OCI-LY1 (cell line): ENCODE measurements at regions not wholly inside any gene's neighbourhood (a gene's known extent, or its start where the extent isn't known, plus 50 kb on each side); places are given as distances from the start of the nearest gene placed in this dataset.

Experiments
- H2AFZ ChIP-seq: fragments of 200-600 bp; sonication (generic), shearing (Covaris generic); 2 replicates; pipeline ENCODE4 v1.6.0; 2014; ENCODE audit warnings: antibody characterized with exemption, mild to moderate bottlenecking, low read length
- H3F3A ChIP-seq: fragments of 200-600 bp; sonication (generic), shearing (Covaris generic); 2 replicates; pipeline ENCODE4 v1.6.0; 2014; ENCODE audit warnings: mild to moderate bottlenecking, antibody characterized with exemption, low read length, moderate library complexity; ENCODE audit not compliant: insufficient read depth
- H3K27ac ChIP-seq: fragments of 200-600 bp; sonication (generic); 2 replicates; pipeline ENCODE4 v1.5.1; 2014; ENCODE audit warnings: low read length, mixed run types, mild to moderate bottlenecking, low read depth; ENCODE audit not compliant: poor library complexity, severe bottlenecking
- H3K27me3 ChIP-seq: fragments of 200-600 bp; sonication (generic); 2 replicates; pipeline ENCODE4 v1.6.0; 2014; ENCODE audit warnings: antibody characterized with exemption, mild to moderate bottlenecking, low read length, moderate library complexity; ENCODE audit not compliant: insufficient read depth
- H3K36me3 ChIP-seq: fragments of 200-600 bp; sonication (generic); 2 replicates; pipeline ENCODE4 v1.6.1; 2014; ENCODE audit warnings: mild to moderate bottlenecking, antibody characterized with exemption, low read length, moderate library complexity, mixed read lengths; ENCODE audit not compliant: insufficient read depth
- H3K4me1 ChIP-seq: fragments of 200-600 bp; sonication (generic); 2 replicates; pipeline ENCODE4 v1.5.1; 2014; ENCODE audit warnings: mild to moderate bottlenecking, low read length, moderate library complexity; ENCODE audit not compliant: insufficient read depth, severe bottlenecking
- H3K4me2 ChIP-seq: fragments of 200-600 bp; sonication (generic), shearing (Covaris generic); 2 replicates; pipeline ENCODE4 v1.6.1; 2014; ENCODE audit warnings: low read length
- H3K4me3 ChIP-seq: fragments of 200-600 bp; sonication (generic); 2 replicates; pipeline ENCODE4 v1.5.1; 2014; ENCODE audit warnings: low read length, low read depth, mild to moderate bottlenecking, mixed read lengths; ENCODE audit not compliant: poor library complexity, severe bottlenecking
- H3K79me2 ChIP-seq: fragments of 200-600 bp; shearing (Covaris generic); 2 replicates; pipeline ENCODE4 v1.6.1; 2016; ENCODE audit warnings: mixed run types, low read length, mixed read lengths; ENCODE audit not compliant: insufficient read depth
- H3K9ac ChIP-seq: fragments of 200-600 bp; sonication (generic), shearing (Covaris generic); 2 replicates; pipeline ENCODE4 v1.6.1; 2014; ENCODE audit warnings: mild to moderate bottlenecking, low read length, mixed read lengths
- H3K9me2 ChIP-seq: fragments of 200-600 bp; sonication (generic), shearing (Covaris generic); 2 replicates; pipeline ENCODE4 v1.6.1; 2014; ENCODE audit warnings: low read depth, mild to moderate bottlenecking, low read length, mixed read lengths
- H3K9me3 ChIP-seq: fragments of 200-600 bp; shearing (Covaris generic); 2 replicates; pipeline ENCODE4 v1.6.1; 2014; ENCODE audit warnings: low read length, mixed read lengths
- H4K20me1 ChIP-seq: fragments of 200-600 bp; sonication (generic), shearing (Covaris generic); 2 replicates; pipeline ENCODE4 v1.6.0; 2016; ENCODE audit warnings: mild to moderate bottlenecking, low read length; ENCODE audit not compliant: insufficient read depth
- CTCF ChIP-seq: fragments of 200-600 bp; sonication (generic), shearing (Covaris generic); IDR thresholded peaks from 2 replicates; pipeline ENCODE4 v1.5.1; 2017; ENCODE audit warnings: mild to moderate bottlenecking, antibody characterized with exemption, low read length, moderate library complexity, mixed read lengths
- EZH2 ChIP-seq: fragments of 200-600 bp; sonication (generic), shearing (Covaris generic); IDR thresholded peaks from 2 replicates; pipeline ENCODE4 v1.8.0; 2017; ENCODE audit warnings: borderline replicate concordance, mixed run types, mild to moderate bottlenecking, antibody characterized with exemption, low read length, moderate library complexity, mixed read lengths

DNA sequence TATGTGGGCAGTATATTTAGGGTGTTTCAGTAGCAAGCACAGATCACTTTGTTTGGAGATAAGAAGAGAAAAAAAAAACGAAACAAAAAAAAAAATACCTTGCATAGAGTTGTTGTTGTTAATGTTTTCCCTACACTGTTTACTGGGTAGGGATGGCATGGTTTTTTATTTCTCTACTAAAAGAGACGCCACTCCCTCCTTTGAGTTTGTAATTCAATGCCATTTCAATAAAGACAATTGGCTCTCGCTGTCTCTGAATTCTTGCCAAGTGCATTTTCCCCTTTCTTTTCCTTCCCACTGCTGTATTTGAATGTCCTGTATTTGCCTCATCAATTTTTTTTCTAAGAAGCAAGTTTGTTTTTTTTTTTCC lies 213.9 kb upstream of the UBASH3B start:
- Histone ChIP-seq H4K20me1 (no peaks in the 10 kb centered on the region), H3K4me1 (no peaks in the 10 kb centered on the region), H3K79me2 (no peaks in the 10 kb centered on the region), H3K9me3 (no peaks in the 10 kb centered on the region), H3K27me3 (no peaks in the 10 kb centered on the region), H3K4me2 (no peak overlapping the region), H3K9me2 (no peaks in the 10 kb centered on the region), H3K4me3 (no peak overlapping the region), H3K9ac (no peak overlapping the region), H3K27ac (no peak overlapping the region), H3K36me3 (no peaks in the 10 kb centered on the region), H2AFZ (no peak overlapping the region), H3F3A (no peaks in the 10 kb centered on the region)
- no peak for TF ChIP-seq CTCF
- TF ChIP-seq EZH2 = no peak

GRCh38 chr11:122440811-122441665 lies 214.5 kb upstream of the UBASH3B start:
- Histone ChIP-seq H3K9me2 (no peaks in the 10 kb centered on the region), H3K9me3 (no peaks in the 10 kb centered on the region), H3K4me3 (no peak overlapping the region), H3K9ac (no peak overlapping the region), H4K20me1 (no peaks in the 10 kb centered on the region), H3F3A (no peaks in the 10 kb centered on the region), H3K27ac (no peak overlapping the region), H3K4me1 (no peaks in the 10 kb centered on the region), H3K27me3 (no peaks in the 10 kb centered on the region), H3K4me2 (no peak overlapping the region), H3K79me2 (no peaks in the 10 kb centered on the region), H2AFZ (no peak overlapping the region), H3K36me3 (no peaks in the 10 kb centered on the region)
- TF ChIP-seq EZH2 (no peak), CTCF (no peak)

DNA sequence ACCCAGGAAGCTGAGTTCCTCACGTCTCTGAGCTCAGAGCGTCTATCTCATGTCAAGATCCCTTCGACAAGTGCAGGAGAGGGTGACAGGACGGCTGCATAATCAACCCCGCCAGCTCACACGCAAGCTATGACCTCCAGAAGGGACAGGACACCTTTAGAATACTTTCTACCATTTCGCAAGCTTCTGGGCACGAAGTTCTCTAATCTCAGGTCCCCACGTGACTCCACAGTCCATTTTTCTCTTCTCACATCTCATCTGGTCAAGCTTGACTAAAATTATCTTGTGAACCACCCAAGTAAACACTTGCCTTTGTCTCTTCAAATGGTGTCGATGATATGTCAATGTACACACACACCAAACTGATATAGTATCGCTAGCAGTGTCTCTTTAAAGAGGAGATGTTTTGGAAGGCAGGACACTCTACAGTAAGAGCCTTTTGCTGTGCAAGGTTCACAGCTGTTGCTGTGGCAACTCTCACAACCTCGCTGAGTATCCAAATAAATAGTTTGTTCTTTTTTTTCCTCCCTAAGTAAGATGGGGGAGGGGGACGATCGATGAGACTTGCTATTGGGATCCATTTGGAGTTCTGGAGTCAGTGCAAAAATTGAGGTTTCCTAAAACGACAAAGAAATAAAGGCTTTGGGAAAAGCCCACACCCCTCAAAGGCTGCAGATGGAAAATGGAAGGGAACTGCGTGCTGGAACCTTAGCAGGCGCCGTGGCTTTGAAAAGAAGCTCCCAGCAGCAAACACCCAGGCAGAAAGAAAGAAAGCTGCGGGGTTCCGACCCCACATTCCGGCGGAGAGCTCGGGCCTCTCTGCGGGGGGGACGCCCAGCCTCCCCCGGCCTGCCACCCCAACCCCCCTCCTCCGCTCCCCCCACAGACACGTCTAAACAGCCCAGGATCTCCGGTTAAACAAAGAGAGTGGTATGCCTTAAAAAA lies 215.4 kb upstream of the UBASH3B start:
- no peak overlapping the region for H3K9ac ChIP-seq
- no peak overlapping the region for H2AFZ ChIP-seq

More for the DNA sequence above, 215.4 kb upstream of the UBASH3B start:
- H3K4me2 ChIP-seq = no peak overlapping the region
- H3K36me3 ChIP-seq = no peaks in the 10 kb centered on the region
- H3K27ac ChIP-seq = no peak overlapping the region
- no peak for TF ChIP-seq EZH2
- no peak for TF ChIP-seq CTCF
- no peaks in the 10 kb centered on the region for H3F3A ChIP-seq
- no peak overlapping the region for H3K4me3 ChIP-seq
- H3K9me3 ChIP-seq = no peaks in the 10 kb centered on the region
- H3K27me3 ChIP-seq = no peaks in the 10 kb centered on the region
- H3K9me2 ChIP-seq = no peaks in the 10 kb centered on the region
- H3K79me2 ChIP-seq = no peaks in the 10 kb centered on the region
- H3K4me1 ChIP-seq = no peaks in the 10 kb centered on the region
- no peaks in the 10 kb centered on the region for H4K20me1 ChIP-seq
